ENCODE measurements at regions not wholly inside any gene's neighbourhood (a gene's known extent, or its start where the extent isn't known, plus 50 kb on each side); places are given as distances from the start of the nearest gene placed in this dataset.

DNA sequence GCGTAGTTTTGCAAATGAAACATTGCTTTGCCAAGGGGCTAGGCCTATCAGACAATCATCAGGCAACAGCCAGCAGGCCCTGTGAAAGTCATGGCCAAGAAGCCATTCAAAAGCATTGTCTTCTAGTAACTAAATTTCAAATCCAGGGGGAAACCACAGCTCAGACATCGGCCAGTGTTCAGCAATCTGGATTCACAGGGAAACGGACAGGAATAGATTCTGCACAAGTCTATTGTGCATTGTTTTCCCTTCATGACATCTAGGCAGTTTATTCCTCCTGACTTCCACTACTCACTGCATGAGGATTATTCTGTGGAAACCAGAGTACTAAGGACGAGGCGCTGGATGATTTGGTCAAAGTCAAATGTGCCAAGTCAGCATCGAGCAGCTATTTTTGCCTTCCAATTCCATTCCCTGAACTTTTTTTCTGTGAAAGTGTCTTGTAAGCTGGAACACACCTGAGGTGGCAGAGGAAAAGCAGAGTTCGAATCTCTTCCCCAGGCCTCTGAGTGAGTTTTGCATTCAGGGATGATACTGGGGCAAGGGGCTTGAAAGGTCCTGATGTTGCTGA lies 75.4 kb downstream of the VCPKMT start:
- no peak for DNase-seq

DNA sequence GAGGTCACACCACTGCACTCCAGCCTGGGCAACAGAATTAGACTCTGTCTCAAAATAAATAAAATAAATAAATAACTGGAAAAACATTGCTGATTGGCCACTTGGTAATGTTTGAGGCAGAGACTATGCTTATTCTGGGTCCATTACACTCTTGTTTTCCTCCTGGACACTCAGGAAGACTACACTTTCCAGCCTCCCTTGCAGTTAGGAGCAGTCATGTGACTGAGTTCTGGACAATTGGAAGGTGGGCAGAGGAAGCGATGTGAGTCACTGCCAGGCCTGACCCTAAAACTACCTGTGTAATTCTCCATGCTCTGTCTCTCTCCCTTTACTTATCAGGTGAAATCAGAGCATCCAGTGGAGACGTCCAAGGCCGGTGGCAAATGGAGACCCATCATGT lies 74.4 kb downstream of the VCPKMT start:
- DNase-seq, result no peak

DNA sequence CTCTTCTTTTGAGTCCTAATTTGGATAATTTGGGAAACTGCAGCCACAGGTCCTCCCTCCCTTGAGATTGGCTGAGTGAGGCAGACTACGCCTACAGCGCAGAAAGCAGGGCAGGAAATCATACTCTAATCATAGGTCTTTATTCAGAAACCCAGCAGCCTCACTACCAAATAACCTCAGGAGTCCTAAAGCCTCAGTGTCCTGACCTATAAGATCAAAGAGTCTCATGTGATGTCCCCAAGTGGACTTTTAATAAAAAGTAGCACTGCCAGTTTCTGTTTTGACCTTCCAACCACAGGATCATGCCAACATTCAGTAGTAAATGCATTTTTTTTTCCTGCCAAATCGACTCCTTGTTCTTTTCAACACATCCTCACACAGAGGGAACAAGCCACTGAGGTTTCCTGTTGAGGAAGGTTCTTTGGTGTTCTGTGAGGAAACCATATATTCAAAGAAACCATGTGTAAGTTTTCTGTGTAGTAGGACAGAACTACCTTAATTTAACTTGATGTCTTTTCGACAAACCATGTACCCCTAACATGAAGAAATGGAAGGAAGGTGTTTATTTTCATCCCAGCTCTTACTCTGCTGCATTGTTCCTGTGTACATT lies 72.2 kb downstream of the VCPKMT start:
- DNase-seq, result no peak

DNA sequence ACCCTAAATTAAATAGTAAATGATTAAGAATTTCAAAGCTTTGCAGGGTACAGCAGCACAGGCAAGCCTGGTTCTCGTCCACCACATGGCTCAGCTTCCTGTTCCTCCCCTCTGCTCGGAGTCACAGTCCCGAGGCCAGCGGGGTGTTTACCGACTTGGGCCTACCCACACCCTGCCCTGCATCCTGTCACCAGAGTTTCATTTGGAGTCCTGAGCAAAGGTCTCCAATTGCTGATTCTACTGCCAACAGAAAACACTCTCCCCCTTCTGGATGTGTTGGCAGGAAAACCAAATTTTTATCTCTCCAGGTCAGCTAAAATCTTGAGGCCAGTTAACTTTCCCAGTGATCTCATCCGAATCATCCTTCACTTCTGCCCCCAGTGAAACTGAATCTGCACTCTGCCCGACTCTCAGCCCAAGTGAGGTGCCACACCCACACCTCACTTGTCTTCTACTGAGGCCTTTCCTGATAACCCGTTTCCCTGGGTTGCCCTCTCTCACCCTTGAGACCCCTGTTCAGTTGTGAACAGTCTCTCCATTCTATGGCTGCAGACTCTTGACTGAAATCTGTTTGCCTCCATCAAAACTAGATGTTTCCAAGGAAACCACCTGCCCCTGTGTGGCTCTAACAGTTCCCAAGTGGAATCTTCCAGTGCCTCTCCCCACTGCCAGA lies 71.2 kb downstream of the VCPKMT start:
- peak; percentile 48 for DNase-seq

DNA sequence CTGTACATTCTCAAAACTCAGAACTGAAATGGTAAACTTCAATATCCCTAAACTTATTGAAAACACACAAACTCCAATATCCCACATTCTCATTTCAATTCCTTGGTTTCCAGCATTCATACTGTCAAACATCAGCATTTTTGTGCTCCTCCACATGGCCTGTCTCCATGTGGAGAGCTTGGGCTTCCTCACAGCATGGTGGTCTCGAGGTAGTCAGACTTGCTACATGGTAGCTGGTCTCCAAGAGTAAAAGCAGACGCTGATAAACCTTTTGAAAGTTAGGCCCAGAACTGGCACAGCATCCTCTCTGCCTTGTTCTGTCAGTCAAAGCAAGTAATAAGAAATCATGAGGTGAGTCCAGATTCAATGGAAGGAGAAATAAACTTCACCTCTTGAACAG lies 70.5 kb downstream of the VCPKMT start:
- DNase-seq, result no peak

DNA sequence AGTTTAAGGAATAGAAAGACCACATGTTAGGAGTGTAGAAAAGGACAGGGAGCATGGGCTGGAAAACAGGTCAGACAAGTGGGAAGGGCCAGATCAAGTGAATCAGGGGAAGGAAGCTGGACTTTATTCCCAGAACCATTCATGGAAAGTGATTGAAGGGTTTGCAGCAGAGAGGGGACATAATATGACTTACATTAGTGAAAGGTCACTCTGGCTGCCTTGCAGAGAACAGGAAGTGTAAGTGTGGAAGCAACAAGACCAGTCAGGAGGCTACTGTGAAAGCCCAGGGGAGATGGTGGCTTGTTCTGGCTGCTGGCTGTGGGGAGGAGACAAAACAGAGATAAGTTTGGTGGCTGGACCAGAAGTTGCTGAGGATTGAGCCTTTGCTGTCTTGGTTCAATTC lies 69.1 kb downstream of the VCPKMT start:
- DNase-seq, result no peak

DNA sequence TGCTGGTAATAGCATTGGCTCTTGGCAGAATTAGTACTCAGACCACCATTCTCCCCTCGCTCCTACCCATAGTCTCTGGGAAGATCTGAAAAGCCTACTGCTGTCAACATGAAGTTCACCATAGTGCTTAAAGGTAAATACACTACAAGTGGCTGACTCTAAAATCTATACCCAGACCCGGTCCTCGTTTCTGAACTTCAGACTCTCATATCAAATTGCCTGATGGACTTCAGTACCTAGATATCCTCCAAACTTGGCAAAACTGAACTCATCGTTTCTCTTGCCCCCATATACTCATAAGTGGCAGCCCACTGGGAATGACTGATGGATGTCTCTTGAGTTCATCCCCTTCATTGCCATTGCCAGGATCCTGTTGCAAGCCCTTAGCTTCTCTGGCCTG lies 67.3 kb downstream of the VCPKMT start:
- DNase-seq, result no peak

DNA sequence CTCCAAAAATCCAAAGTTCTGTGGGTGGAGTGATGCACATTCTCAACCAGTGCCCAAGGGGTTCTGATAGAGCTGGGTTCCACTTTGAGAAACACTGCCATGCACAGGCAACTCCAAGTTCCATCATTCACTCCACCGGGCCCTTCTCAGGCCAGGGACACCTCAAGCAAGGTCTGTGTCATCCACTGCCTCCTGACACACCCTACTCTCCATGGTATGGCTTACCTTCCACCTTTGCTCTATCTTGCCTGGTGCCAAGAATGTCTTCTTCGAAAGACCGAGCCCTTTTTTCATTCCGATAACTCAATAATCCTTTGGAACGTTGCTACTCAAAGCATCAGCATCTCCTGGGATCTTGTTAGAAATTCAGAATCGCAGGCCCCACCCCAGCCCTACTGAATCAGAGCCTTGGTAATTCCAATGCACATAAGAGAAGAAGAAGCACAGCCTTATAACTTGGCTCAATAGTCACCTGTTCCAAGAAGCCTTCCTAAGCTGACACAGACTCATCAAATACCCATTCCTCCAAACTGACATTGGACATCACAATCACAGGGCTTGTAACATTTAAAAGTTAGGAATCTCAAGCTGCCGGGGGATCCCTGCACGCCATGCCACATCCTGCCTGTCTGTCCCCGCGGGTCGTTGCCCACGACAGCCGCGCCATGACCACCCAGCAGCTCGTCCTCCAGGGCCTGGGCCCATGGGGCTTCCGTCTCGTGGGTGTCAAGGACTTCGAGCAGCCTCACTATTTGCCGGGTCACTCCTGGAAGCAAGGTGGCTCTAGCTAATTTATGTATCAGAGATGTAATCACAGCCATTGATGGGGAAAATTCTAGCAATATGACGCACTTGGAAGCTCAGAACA lies 66.4 kb downstream of the VCPKMT start:
- DNase-seq, result no peak

DNA sequence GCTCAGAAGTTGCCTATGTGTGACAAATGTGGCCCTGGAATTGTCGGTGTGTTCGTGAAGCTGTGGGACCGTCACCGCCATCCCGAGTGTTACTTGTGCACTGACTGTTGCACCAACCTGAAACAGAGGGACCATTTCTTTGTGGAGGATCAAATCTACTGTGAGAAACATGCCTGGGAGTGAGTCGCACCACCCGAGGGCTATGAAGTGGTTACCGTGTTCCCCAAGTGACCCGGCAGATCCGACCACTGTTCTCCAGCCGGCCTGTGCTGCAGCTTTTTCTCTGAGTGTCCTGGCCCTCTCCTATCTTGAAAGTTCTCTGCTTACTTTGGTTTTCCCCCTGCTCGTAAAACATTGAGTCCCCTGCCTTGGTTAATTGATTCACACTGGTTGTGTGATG lies 65.3 kb downstream of the VCPKMT start:
- DNase-seq, result no peak

DNA sequence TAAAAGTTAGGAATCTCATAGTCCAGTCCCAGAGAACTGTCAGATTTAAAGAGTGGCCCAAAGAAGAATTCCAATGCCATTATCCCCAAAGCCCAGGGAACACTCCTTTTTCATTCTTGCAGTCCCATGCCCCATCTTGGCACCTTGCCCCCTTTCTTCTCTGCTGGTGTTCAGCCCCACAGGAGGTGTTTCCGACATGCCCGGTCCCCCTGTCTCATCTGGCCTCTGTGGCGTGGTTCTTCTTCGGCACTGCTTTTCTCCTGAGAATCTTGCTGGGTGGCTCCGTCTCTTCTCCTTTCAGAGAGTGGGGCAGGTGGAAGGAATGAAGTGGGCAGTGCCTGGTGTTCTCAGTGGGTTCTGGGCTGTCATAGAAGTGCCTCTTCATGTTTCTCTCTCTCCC lies 64.7 kb downstream of the VCPKMT start:
- no peak for DNase-seq

DNA sequence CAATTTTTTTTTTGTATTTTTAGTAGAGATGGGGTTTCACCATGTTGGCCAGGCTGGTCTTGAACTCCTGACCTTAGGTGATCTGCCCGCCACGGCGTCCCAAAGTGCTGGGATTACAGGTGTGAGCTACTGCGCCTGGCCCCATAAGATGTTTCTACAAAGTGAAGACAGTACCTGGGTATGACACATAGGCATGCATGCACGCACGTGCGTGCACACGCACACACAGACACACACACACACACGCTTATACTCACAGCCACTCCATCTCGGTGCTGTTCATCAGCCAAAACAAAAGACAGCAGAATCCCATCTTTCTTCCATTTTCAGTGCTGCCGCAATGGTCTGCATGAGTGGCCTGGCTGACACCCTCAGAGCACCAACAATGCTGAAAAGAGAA lies 63.9 kb downstream of the VCPKMT start:
- DNase-seq, result no peak

DNA sequence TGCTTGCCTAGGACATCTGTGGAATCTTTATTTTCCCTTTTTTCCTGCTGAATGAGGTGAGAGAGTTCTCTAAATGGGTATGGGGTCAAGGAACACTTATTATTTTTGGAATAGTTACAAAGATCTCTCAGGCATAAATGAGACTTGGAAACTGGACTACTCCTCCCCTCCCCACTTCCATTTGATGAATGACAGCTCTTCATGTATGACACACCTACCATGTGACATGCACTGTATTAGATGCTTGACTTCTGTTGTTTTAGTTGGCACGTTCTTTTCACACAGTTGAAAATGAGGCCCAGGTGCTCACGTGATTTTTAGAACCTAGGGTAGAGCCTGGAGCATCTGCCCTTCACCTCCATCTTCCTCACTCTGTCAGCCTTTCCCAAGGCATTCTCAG lies 62.4 kb downstream of the VCPKMT start:
- DNase-seq, result no peak

DNA sequence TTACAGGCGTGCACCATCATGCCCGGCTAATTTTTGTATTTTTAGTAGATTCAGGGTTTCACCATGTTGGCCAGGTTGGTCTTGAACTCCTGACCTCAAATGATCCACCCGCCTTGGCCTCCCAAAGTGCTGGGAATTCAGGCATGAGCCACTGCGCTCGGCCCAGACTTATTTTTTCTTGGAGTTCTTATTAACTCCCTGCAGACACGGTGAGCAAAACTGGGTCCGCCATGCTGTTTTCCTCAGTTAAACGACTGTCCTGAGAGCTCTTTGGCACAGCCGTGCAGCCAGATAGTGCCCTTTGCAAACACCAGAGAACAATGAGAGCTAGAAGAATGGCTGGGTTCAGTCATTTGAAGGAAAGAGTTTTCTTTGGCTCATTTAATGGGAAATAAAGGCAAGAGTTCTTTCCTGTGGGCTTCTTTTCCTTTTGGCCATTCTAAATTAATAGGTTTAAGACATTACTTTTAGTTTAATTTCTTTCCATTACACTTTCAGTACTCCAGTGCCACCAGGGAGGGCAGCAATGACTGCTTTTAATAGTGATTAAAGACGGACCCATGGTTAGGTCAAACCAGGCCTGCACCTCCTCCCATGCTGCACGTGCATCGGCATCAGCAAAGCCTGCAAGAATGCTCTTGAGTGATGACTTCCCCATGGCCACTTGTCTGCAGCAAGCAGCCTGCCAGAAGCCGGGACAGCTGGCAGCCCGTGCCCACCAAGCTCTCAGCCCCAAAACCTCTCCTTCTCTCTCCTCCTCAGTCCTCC lies 60.7 kb downstream of the VCPKMT start:
- DNase-seq, result no peak

DNA sequence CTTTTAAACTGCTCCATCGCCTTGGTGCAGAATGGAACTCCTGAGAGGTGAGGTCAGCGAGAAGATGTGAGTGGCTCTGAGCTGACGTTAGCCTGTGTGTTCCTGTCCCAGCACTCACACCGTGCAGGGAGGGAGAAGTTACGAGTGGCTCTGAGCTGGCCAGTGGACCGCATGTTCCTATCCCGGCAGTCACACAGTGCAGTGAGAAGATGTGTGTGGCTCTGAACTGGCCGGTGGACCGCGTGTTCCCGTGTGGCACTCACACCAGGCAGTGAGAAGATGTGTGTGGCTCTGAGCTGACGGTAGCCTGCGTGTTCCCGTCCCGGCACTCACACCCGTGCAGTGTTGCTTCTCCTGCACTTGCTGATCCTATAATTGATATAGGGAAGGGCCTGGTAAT lies 59.9 kb downstream of the VCPKMT start:
- no peak for DNase-seq

DNA sequence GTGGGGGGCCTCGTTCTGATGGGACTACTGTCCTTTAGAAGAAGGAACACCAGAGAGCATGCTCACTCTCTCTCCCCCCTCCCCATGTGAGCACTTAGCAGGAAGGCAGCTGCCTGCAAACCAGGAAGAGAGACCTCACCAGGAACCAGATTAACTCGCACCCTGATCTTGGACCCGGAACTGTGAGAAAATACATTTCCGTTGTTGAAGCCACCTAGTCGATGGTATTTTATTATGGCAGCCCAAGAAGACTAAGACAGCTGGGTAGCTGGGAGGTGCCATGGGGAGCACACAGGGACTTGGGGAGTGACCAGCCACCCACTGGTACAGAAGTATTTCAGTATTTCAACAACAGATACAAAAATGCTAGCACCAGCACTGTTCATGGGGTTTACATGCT lies 59.0 kb downstream of the VCPKMT start:
- DNase-seq, result no peak

DNA sequence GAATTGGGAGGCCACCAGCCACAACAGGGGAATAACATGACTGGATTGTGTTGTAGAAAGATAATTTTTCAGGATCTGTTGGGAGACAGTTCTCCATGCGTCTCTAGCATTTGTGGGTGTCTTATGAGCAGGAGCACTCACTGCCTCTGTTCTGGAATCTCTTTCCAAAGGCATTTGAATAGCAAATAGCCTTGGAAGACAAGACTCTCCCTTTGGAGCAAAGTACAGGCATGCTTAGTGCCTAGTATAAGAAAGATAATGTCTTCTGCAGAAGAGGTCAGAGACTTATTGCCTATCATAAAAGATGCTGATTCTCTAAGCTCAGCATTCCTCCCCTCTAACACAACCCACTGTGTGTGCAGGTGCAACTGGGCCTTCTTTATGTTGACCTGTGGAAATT lies 58.3 kb downstream of the VCPKMT start:
- DNase-seq, result no peak

All from activated CD4-positive, alpha-beta T cell treated with anti-CD3 and anti-CD28 coated beads for 1 hour (primary cell).